GM19395 (cell line): ENCODE measurements at regions not wholly inside any gene's neighbourhood (a gene's known extent, or its start where the extent isn't known, plus 50 kb on each side); places are given as distances from the start of the nearest gene placed in this dataset.
A peak's percentile ranks its signal among the peaks of the same experiment; 100 is the strongest.

Experiments used
- ATAC-seq: cut with Tn5 transposase; IDR thresholded peaks from one replicate; pipeline ENCODE4 v1.9.1; 2021; ENCODE audit warnings: mild to moderate bottlenecking, moderate library complexity; ENCODE audit not compliant: unreplicated experiment

GRCh38 chr11:130611791-130612251 lies 163.4 kb downstream of the ADAMTS15 start:
- ATAC-seq, result no peak

GRCh38 chr11:130612291-130612851 lies 163.9 kb downstream of the ADAMTS15 start:
- no peak for ATAC-seq

- no peak for ATAC-seq
Observed at GRCh38 chr11:130613396-130613795, 165.0 kb downstream of the ADAMTS15 start.

- no peak for ATAC-seq
Observed at GRCh38 chr11:130614591-130614990, 166.1 kb downstream of the ADAMTS15 start.

DNA sequence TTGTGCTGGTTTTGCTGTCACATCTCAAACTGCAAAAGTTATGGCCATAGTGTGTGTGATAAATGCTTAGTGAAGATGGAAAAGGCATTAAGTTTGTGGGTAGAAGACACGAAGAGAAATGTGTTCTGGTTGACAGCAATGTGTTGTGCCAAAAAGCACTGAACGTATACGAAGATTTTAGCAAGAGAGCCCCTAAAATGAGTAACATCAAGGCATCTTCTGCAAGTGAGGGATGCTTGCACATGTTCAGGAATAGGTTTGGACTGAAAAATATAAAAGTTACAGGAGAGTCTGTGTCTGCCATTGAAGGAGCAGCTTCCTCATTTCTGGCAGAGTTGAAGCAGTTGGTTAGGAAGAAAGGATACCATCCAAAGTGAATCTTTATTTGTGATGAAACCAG lies 167.1 kb downstream of the ADAMTS15 start:
- ATAC-seq, result no peak

- ATAC-seq, result no peak
Observed at GRCh38 chr11:130616573-130616972, 168.1 kb downstream of the ADAMTS15 start.

- no peak for ATAC-seq
Observed at GRCh38 chr11:130617001-130617400, 168.6 kb downstream of the ADAMTS15 start.

- ATAC-seq, result no peak
Observed at GRCh38 chr11:130620548-130620947, 172.1 kb downstream of the ADAMTS15 start.

DNA sequence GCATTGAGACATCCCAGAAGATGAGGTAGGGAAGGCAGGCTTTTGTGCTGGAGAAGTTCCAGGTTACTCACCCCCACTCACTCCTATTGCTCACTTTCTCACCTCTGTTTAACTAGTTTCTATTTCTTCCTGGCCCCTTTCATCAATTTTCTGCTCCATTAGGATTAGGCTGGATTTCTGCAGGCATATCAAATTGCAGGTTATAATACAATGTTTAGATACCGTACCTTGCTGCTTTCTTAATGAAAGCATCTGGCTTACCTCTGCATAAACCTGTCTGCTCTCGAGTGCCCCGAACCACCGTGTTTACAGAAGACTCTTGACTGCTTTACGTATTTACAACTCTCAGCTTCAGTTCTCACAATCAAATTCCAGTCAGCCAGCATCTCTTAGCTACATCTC lies 173.7 kb downstream of the ADAMTS15 start:
- ATAC-seq, result no peak

GRCh38 chr11:130623670-130624668 lies 175.5 kb downstream of the ADAMTS15 start:
- no peak for ATAC-seq

DNA sequence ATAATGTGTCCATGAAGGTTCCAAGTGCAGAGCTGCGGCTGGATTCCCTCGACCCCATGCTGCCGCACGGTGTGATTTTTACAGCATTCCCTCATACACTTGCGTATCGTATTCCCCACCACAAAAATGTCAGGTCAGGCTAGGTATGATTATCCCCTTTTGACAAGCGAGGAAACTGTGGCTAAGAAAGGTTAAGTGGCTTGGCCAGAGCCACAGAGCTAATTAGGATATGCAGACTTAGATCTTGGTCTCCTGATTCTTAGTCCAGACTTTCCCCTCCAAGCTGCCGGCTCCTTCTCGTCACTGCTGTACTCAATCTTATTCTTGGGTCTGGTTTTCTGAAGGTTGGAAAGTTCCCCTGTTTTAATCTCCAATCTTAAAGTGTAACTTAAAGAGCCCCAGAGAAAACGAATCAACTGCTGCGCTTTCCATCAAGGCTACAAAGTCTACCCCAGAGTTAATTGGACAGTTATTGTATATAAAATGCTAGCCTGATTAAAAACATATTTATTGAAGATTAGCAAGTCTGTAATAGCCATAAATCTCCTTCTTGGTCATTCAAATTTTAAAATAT lies 176.6 kb downstream of the ADAMTS15 start:
- no peak for ATAC-seq

- ATAC-seq, result no peak
Observed at GRCh38 chr11:130625578-130626306, 177.3 kb downstream of the ADAMTS15 start.

DNA sequence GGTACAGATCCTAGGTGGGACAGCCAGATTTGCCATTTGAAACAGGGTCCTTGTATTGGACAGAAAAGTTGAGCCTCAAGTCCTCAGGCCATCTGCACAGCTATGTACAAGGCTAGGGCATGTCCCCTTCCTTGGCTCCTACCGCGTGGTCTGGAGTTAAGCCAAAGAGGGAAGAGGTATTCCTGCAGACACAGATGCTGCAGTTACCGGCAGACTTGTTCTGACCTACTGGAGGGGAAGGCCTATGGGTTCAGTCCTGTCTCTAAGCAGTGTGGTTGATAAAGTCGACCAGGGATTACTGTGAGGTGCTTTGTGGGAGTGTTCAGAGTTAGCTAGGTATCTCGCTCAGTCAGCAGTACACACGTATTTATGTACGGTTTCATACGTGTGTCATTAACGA lies 180.6 kb downstream of the ADAMTS15 start:
- ATAC-seq, result no peak

DNA sequence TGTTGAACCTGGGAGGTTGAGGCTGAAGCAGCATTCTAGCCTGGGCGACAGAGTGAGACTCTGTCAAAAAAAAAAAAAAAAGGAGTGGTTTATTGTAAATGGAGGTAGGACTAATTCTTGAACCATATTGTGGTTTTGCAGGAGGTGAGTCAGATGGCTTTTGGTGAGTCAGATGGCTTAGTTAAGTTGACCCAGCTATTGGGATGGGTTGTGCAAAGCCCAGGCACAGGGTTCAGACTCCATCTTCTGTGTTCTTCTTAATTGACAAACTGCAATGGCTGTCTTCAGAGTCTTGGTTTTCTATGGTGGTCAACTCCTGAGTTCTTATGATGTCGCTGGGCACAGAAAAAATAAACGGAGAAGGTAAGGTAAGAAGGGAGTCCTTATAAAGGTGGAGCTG lies 182.7 kb downstream of the ADAMTS15 start:
- no peak for ATAC-seq

DNA sequence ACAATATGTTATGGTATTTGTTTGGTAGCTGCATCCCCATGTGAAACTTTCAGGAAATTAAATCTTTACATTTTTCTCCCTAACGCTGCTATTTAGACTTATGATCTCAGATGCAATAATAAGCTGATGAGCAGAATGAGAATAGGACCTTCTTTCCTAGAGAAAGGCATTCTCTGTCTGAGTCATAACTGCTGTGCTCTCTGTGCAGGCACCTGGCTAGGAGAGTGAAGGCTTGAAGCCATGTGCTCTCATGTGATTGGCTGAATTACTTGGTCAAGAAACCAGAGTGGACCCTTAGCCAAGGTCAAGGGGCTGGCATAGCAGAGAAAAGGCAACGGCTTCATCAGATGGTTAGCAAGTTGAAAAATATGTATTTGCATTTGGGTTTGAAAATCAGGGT lies 185.0 kb downstream of the ADAMTS15 start:
- no peak for ATAC-seq

DNA sequence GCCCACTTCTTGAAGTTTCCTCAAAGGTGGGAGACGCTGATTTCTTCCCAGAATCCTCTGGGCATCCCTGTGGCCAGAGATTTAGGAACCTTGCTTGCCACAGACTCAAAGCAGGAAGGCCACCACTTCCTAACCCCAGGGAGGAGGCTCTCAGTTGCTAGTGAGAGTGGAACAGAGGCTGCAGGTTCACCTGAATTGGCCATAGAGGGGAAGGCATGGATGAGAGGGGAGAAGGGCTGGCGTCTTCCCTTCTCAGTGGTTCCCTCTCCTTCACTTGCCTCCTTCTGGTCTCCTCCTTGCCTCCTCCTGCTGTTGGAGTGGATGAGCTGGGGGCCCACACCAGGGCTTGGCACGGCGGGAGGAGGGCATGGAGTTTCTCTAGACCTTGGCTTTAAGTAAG lies 185.7 kb downstream of the ADAMTS15 start:
- no peak for ATAC-seq

- ATAC-seq, result peak; percentile 43
Observed at GRCh38 chr11:130634961-130635473, 186.6 kb downstream of the ADAMTS15 start.

GRCh38 chr11:130635937-130636630 lies 187.6 kb downstream of the ADAMTS15 start:
- no peak for ATAC-seq

DNA sequence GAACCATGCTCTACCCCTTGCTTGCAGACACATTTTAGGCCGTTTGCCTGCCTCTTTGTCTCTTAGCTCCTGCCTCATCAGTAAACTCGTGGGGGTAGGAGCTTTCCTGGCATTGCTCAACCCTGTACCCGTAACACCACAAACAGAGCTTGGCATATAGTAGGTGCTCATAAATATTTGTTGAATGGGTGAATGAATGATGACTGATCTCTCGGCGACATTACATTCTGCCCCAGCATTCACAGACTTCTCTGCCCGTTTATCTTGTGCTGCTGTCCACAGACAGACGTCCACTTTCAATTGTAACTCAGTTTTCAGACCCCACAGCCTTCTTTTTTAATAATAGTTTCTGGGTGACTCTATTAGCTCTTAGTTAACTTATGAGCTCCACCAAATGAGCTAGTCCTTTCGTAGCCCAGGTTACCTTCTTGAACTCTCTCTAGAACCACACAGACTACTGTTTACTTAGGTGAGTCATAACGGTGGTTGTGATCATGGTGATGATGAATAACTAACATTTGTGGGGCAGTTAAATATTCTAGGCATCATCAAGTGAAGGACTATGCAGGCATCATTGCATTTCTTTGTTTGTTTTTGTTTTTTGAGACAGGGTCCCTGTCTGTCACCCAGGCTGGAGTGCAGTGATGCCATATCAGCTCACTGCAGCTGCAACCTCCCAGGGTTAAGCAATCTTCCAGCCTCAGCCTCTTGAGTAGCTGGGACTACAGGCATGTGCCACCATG lies 188.4 kb downstream of the ADAMTS15 start:
- ATAC-seq, result peak; percentile 75

- ATAC-seq, result no peak
Observed at GRCh38 chr11:130637566-130637965, 189.1 kb downstream of the ADAMTS15 start.
